ENCODE measurements at regions not wholly inside any gene's neighbourhood (a gene's known extent, or its start where the extent isn't known, plus 50 kb on each side); places are given as distances from the start of the nearest gene placed in this dataset.

GRCh38 chr14:55740649-55740989, 160.6 kb downstream of the KTN1 start:
- Histone ChIP-seq H3K79me2 (ENCODE audit: control insufficient read depth, insufficient read depth, low read length) (no peaks in the 10 kb centered on the region), H3K9me1 (replicated peaks; ENCODE audit: control insufficient read depth, extremely low read depth, insufficient read depth, low read length) (no peaks in the 10 kb centered on the region), H3K4me2 (ENCODE audit: insufficient read depth, low read length) (no peak overlapping the region), H3K27me3 (ENCODE audit: control insufficient read depth in 2 of 2, insufficient read depth in 2 of 2, low read length in 2 of 2) (no peaks in the 10 kb centered on the region), H3K9ac (replicated peaks; ENCODE audit: extremely low read depth, insufficient read depth, low read length) (no peak overlapping the region), H3K4me1 (ENCODE audit: control insufficient read depth, extremely low read depth, insufficient read depth, low read length) (no peaks in the 10 kb centered on the region), H2AFZ (ENCODE audit: low read depth, low read length) (no peak overlapping the region), H3K9me3 (replicated peaks; ENCODE audit: control insufficient read depth, insufficient read depth, low read length) (no peaks in the 10 kb centered on the region), H4K20me1 (replicated peaks; ENCODE audit: control insufficient read depth, extremely low read depth, insufficient read depth, low read length) (no peaks in the 10 kb centered on the region), H3K36me3 (ENCODE audit: control insufficient read depth in 2 of 2, extremely low read depth in 1 of 2, insufficient read depth in 2 of 2, low read length in 2 of 2) (no peaks in the 10 kb centered on the region), H3K4me3 (replicated peaks in 1 of 3; ENCODE audit: insufficient read depth in 1 of 3, low read depth in 1 of 3, low read length in 3 of 3) (no peak overlapping the region), H3K27ac (ENCODE audit: insufficient read depth, low read depth, low read length) (no peak overlapping the region)
- FAIRE-seq, result no peak
- intact Hi-C loops (cut with micrococcal nuclease), result no loop called here
- no peak for TF ChIP-seq CTCF (IDR thresholded peaks at IDR 0.05; ENCODE audit: extremely low read depth in 1 of 2, insufficient read depth in 1 of 2, low read depth in 1 of 2, low read length in 2 of 2)
- TF ChIP-seq EZH2 (IDR thresholded peaks at IDR 0.05; ENCODE audit: borderline replicate concordance, low read depth, low read length, severe bottlenecking), result no peak
- no peak for TF ChIP-seq POLR2AphosphoS5 (IDR thresholded peaks at IDR 0.05; ENCODE audit: insufficient read depth, low read depth, low read length)
- TF ChIP-seq GATA2 (IDR thresholded peaks at IDR 0.05; ENCODE audit: insufficient read depth, insufficient read length, low read depth, low read length), result no peak
- no peak for TF ChIP-seq JUN (IDR thresholded peaks at IDR 0.05; ENCODE audit: borderline replicate concordance, insufficient read depth, insufficient read length, low read depth)
- TF ChIP-seq FOS (IDR thresholded peaks at IDR 0.05; ENCODE audit: borderline replicate concordance, insufficient read depth, low read length), result no peak
- TF ChIP-seq MYC (IDR thresholded peaks at IDR 0.05; ENCODE audit: low read depth, low read length), result no peak
- DNase-seq (ENCODE audit: low read depth, low spot score), result no peak
- ChIA-PET CTCF (no interaction called here), POLR2A (no interaction called here)
- BruUV-seq (replicated peaks), result no TSS peak
- dilution Hi-C loops (cut with MboI; ENCODE audit: extremely low pct_ligation_motif_present, low sequenced_read_pairs), result no loop called here

- BruUV-seq (replicated peaks), result no TSS peak
- Histone ChIP-seq H3K4me2 (ENCODE audit: insufficient read depth, low read length) (no peak overlapping the region), H3K27me3 (ENCODE audit: control insufficient read depth in 2 of 2, insufficient read depth in 2 of 2, low read length in 2 of 2) (no peaks in the 10 kb centered on the region), H4K20me1 (replicated peaks; ENCODE audit: control insufficient read depth, extremely low read depth, insufficient read depth, low read length) (no peaks in the 10 kb centered on the region), H3K9me3 (replicated peaks; ENCODE audit: control insufficient read depth, insufficient read depth, low read length) (no peaks in the 10 kb centered on the region), H2AFZ (ENCODE audit: low read depth, low read length) (no peak overlapping the region), H3K79me2 (ENCODE audit: control insufficient read depth, insufficient read depth, low read length) (no peaks in the 10 kb centered on the region), H3K36me3 (ENCODE audit: control insufficient read depth in 2 of 2, extremely low read depth in 1 of 2, insufficient read depth in 2 of 2, low read length in 2 of 2) (no peaks in the 10 kb centered on the region), H3K9me1 (replicated peaks; ENCODE audit: control insufficient read depth, extremely low read depth, insufficient read depth, low read length) (no peaks in the 10 kb centered on the region), H3K9ac (replicated peaks; ENCODE audit: extremely low read depth, insufficient read depth, low read length) (no peak overlapping the region), H3K27ac (ENCODE audit: insufficient read depth, low read depth, low read length) (no peak overlapping the region), H3K4me3 (replicated peaks in 1 of 3; ENCODE audit: insufficient read depth in 1 of 3, low read depth in 1 of 3, low read length in 3 of 3) (no peak overlapping the region), H3K4me1 (ENCODE audit: control insufficient read depth, extremely low read depth, insufficient read depth, low read length) (no peaks in the 10 kb centered on the region)
- intact Hi-C loops (cut with micrococcal nuclease) (no loop called here), dilution Hi-C loops (cut with MboI; ENCODE audit: extremely low pct_ligation_motif_present, low sequenced_read_pairs) (no loop called here)
- TF ChIP-seq MAX (IDR thresholded peaks at IDR 0.05; ENCODE audit: insufficient read depth, insufficient read length) (no peak), POLR2A (IDR thresholded peaks at IDR 0.05; ENCODE audit: low read depth, low read length) (no peak), JUN (IDR thresholded peaks at IDR 0.05; ENCODE audit: borderline replicate concordance, insufficient read depth, insufficient read length, low read depth) (no peak), FOS (IDR thresholded peaks at IDR 0.05; ENCODE audit: borderline replicate concordance, insufficient read depth, low read length) (no peak)
- FAIRE-seq (no peak), DNase-seq (ENCODE audit: low read depth, low spot score) (no peak)
- POLR2A ChIA-PET, result no interaction called here
- CTCF ChIA-PET, result no interaction called here
Observed at GRCh38 chr14:55741240-55741639, 161.2 kb downstream of the KTN1 start.
